Right lung (tissue), 2 donors: ENCODE measurements at regions not wholly inside any gene's neighbourhood (a gene's known extent, or its start where the extent isn't known, plus 50 kb on each side); places are given as distances from the start of the nearest gene placed in this dataset.
"Not testable (repeated sequence)": the region's sequence is repeated elsewhere in the genome, so short reads cannot be mapped to it uniquely, and the experiment has no call there.

Experiments used
- DNase-seq, 2 donors: peaks; one replicate each; pipeline ENCODE4 v3.0.0-alpha.2; 2013

DNA sequence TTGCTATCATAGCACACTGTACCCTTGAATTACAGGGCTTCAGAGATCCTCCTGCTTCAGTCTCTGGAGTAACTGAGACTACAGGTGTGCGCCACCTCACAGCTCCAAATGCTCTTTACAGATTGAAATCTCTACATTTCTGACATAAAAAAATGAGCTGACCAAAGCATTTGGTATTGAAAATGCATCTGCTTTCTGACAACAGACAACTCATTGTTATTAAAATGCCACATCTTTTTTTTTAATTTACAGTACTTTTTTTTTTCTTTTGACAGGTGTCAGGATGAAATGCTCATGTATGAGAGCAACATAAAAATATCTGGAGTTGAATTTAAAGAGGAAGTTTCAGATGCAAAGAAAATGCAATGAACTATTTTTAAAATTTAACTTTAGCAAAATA lies 764.5 kb downstream of the TRAM1L1 start:
- no peak for DNase-seq

DNA sequence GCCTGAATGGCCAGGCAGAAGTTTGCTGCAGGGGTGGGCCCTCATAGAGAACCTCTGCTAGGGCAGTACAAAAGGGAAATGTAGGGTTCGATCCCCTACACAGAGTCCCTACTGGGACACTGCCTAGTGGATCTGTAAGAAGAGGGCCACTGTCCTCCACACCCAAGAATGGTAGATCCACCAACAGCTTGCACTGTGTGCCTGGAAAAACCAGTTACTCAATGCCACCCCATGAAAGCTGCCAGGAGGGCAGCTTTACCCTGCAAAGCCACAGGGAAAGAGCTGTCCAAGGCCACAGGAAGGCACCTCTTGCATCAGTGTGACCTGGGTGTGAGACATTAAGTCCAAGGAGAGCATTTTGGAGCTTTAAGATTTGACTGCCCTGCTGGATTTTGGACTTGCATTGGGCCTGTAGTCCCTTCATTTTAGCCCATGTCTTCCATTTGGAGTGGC lies 781.6 kb downstream of the TRAM1L1 start:
- DNase-seq = no peak

DNA sequence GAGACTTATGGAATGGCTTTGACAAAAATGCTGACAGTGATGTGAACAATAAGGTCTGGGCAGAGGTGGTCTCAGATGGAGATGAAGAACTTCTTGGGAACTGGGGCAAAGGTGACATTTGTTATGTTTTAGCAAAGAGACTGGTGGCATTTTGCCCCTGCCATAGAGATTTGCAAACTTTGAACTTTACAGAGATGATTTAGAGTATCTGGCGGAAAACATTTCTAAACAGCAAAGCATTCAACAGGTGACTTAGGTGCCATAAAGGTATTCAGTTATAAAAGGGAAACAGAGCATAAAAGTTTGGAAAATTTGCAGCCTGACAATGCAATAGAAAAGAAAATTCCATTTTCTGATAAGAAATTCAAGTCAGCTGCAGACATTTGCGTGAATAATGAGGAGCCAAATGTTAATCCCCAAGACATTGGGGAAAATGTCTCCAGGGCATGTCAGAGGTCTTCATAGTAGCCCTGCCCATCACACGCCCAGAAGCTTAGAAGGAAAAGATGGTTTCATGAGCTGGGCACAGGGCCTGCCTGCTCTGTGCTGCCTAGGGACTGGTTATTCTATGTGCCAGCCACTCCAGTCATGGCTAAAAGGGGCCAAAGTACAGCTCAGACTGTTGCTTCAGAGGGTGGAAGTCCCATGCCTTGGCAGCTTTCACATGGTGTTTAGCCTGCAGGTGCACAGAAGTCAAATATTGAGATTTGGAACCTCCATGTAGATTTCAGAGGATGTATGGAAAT lies 782.2 kb downstream of the TRAM1L1 start:
- DNase-seq = no peak

DNA sequence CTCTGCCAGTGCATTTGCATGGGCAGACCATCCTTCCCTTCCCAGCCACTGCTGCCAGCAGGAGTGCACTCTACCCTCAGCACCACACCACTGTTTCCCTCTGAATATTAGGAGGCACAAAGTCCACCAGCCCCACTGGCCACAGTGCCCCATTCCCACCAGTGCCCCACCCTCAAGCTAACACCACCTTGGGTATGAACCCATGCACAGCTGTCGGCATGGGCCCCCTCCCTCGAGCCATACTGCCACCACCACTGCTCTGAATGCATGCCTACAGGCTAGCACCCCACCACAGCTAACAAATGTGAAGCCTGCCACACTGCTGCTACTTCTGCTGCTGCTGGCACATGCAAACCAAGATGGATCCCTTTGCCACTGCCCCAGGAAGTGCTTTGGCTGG lies 810.4 kb downstream of the TRAM1L1 start:
- no peak for DNase-seq

DNA sequence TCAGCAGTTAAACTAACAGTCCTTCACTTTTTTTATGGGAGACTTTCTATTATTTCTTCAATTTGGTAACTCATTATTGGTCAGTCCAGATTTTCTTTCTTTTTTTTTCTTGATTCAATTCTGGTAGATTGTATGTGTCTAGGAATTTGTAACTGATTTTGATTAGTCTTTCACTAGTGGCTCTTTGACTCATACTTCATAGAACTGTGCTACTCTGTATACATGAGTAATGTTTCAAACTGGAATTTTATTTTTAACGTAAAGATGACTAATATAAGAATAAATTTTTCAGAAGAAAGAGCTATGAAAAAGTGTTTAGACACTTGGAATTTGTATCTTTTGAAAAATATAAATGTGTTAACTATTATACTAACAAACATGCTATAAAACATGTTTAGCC lies 813.0 kb downstream of the TRAM1L1 start:
- no peak for DNase-seq

DNA sequence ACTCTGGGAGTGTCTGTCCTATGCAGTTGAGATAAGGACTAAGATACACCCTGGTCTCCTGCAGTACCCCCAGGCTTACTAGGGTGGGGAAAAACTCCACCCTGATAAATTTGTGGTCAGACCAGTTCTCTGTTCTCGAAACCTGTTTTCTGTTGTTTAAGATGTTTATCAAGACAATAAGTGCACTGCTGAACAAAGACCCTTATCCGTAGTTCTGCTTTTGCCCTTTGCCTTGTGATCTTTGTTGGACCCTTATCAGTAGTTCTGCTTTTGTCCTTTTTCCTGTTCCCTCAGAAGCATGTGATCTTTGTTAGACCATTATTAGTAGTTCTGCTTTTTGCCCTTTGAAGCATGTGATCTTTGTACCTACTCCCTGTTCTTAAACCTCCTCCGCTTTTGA lies 824.4 kb downstream of the TRAM1L1 start:
- DNase-seq = not testable (repeated sequence)

DNA sequence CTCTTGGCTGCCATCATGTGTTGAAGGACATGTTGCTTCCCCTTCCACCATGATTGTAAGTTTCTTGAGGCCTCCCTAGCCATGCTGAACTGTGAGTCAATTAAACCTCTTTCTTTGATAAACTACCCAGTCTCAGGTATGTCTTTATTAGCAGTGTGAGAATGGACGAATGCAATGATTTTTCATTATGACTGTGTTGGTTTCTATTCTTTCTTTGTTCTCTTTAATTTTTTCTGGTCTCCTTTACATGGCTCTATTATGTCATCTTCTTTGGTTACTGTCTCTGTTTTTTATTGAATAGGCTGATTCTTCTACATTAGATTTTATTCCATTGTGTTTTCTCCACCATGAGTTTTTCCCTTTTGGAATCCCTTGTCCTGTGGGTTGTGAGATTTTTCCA lies 840.6 kb downstream of the TRAM1L1 start:
- no peak for DNase-seq

DNA sequence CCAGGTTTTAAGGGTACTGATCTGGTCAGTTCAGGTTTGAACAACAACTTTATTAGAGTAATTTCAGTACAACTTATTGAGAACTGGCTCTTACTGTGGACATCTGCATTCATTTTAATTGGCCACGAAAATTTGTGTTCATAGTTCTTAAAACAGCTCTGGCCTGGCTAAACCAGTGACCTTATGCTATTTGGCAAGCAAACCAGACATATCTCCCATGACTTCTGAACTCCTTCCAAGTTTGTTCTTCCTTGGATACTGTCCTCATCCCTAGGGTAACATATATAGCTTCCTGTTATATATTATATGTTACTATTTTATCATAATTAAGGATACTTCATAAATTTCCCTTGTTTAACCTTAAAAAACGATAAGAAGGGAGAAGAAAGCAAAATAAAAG lies 841.9 kb downstream of the TRAM1L1 start:
- DNase-seq = no peak

DNA sequence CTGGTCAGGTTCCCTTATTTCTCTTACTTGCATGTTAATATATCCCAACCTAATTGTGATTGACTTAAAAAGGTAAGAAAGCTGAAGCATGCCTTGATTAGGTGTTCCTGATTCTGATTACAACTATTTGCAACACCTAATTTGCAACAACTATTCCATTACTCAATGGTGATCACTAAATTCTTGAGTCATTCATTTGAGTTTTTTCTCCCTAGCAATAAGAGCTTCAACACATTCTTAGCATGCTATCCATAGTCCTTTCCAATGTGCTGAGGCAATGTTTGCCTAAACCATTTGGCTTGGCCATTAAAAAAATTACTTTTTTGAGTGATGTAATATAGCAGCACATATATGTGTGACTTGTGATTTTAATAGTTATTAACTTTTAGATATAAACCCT lies 851.4 kb downstream of the TRAM1L1 start:
- DNase-seq = no peak

DNA sequence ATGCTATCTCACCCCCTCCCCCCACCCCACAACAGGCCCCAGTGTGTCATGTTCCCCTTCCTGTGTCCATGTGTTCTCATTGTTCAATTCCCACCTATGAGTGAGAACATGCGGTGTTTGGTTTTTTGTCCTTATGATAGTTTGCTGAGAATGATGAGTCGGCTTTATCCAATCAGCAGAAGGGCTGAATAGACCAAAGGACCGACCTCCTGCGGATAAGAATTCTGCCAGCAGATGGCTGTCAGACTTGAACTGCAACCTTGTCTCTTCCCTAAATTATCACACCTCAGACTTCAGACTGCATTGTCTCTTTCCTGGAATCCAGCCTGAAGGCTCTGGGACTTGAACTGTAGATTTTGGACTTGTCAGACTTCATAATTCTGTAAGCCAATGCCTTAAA lies 853.4 kb downstream of the TRAM1L1 start:
- not testable (repeated sequence) for DNase-seq

DNA sequence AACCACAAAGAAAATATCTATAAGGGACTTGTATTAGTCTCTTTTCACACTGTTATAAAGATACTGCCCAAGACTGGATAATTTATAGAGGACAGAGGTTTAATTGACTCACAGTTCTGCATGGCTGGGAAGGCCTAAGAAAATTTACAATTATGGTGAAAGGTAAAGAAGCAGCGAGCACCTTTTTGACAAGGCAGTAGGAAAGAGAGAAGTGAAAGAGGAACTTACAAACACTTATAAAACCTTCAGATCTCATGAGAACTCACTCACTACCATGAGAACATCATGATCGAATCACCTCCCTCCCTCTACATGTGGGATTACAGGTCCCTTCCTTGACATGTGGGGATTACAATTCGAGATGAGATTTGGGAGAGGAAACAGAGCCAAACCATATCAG lies 856.0 kb downstream of the TRAM1L1 start:
- DNase-seq = no peak

DNA sequence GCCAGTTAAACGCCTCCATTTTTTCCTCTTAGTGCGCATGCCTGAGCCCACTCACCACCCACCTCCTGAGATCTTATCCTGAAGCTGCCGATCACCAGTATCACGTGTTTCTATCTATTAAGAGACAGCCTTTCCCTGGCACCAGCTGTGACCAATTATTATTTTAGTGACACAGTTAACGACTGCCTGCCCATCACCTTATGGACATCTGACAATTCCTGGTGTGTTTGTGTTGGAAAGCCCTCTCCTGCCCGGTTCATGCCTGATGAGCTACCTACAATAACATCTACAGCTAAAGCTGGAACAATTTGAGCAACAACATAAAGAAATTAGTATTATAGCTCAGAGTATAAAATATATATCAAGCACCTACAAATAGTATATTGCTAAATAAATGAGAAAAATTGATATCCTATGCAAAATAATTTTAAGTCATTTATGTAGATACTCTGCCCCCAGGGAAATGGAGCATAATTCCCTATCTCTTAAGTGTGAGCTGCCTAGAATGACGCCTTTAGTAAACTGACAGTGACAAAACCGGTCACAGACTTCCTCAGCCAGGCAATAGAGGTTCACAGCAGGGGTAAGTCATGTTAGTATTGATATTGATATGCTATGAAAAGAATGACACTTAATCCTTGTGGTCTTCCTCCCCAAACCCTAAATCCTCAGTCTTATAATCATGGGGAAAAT lies 862.2 kb downstream of the TRAM1L1 start:
- no peak for DNase-seq

DNA sequence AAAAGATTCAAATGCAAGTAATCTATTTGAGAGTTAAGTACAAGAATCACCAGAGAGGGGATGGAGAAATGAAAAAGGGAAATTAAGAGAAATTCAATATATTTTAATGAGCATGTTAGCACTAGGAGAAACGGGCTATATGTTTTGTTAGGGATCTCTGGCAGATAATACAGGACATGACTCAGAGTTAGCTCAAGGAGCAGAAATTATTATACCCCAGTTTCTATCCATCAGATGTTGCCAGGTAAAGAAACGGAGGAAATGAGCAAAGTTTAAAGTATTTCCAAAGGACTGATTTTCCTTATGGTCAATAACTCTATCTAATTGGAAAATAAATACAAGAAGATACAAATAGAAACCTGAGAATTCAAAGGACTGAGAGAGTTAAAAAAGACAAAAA lies 867.6 kb downstream of the TRAM1L1 start:
- DNase-seq = no peak

DNA sequence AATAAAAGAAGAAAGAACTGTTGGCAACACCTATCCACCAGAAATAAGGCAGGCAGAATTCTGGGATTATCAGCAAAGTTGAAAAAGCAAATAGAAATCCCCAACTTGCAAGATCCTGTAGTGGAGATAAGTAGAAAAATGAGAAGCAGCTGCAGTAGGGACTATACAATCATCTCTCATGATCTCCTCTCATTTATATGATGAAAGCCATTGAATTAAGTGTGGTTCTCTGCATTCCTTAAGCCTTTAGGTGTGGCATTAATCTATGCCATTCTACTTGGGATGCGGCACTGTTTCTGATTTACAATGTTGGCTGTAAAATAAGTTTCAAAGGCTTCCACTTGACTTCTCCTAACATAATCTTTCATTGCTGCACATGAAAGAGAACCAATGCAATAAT lies 869.8 kb downstream of the TRAM1L1 start:
- DNase-seq = no peak

DNA sequence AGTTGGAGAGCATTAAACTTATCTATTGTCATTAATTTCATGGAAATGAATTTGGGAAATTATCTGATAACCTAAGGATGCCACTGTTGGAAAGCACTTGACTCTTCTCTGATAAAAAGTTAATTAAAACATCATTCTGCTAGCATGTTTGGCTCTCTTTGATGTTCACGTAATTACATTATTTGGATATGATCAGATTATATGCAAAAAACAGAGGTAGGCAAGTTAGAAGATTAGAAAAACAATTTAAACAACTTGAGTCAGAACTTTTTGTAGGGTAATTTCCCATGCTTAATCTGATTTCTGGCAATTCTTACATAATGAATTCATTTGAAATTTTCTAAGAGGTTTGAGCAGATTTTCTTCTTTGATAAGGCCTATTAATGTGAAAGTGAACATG lies 882.9 kb downstream of the TRAM1L1 start:
- DNase-seq = no peak

DNA sequence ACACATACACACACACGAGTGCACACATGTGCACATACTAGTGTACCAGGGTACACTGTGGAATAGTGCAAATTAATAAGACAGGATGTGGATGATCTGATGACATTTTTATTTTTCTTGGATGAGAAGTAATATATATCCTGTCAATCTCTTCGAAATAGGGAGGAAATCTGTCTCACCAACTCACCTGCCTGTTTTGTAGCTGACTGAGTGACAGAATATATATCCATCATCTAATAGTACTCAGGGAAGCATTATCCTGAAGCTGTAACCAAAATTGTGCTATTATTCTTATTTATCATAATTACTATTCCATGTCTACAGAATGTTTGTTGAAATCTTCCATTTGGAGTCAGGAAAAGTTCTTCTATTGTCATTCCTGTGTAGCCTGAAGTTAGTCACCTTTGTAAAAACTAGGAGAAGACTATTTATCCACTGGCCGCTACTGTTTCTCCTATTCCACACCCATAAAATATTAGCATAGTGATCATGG lies 888.0 kb downstream of the TRAM1L1 start:
- no peak for DNase-seq

DNA sequence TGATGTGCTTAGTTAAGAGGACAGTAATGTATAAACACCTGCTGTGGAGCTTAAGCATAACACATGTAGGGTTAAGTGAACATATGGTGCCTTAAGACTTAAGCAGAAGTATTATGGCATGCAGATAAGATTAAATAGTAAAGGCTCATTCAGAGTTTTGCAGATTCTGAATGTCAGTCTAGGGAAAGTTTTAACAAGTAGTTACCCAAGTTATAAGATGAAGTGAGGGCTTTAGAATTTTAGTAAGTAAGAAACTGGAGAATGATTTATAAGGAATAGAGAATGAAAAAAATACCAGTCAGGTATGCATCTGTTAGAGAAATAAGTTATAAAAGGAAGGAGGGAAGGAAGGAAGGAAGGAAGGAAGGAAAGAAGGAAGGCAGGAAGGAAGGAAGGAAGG lies 902.1 kb downstream of the TRAM1L1 start:
- no peak for DNase-seq

DNA sequence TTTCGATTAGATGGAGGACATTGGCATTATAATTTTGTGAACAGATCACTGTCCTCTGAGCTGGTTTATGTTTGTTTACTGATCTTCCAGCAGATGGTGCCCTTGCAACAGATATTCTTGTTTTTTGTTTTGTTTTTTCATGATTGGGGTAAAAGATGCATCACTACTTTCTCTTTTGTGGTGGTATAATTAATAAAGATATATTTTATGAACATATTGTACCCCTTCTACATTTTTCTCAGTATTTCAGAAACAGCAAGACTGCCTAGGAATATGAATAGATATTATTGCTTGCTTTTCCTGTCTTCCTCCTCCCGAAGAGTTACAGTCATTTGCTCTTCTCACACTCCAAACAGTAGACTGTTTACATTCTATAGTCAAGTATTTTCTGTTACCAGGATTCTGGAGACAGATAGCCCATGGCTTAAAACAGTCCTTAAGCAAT lies 905.2 kb downstream of the TRAM1L1 start:
- DNase-seq = peak; percentile 9 to 13

DNA sequence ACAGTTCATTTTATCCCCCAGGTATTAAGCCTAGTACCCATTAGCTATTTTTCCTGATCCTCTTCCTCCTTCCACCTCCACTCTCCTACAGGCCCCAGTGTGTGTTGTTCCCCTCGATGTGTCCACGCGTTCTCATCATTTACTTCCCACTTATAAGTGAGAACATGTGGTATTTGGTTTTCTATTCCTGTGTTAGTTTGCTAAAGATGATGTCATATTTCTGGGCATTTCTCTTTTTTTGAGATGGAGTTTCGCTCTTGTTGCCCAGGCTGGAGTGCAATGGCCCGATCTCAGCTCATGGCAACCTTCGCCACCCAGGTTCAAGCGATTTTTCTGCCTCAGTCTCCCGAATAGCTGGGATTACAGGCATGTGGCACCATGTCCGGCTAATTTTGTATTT lies 934.0 kb downstream of the TRAM1L1 start:
- DNase-seq = not testable (repeated sequence)

DNA sequence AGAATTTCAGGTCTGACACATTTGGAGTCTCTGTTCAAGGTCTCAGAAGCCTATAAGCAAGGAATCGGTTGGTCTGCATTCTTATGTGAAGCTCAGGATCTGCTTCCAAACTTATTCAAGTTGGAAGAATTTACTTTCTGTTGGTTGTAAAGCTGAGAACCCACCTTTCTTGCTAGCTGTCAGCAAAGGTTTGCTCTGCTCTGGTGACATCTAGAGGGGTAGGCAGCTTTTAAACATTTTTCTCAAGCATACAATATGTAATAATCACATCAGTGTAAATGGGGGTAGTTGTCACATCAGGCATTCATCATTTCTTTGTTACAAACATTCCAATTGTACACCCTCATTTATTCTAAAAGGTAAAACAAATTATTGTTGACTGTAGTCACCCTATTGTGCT lies 935.2 kb downstream of the TRAM1L1 start:
- no peak for DNase-seq

DNA sequence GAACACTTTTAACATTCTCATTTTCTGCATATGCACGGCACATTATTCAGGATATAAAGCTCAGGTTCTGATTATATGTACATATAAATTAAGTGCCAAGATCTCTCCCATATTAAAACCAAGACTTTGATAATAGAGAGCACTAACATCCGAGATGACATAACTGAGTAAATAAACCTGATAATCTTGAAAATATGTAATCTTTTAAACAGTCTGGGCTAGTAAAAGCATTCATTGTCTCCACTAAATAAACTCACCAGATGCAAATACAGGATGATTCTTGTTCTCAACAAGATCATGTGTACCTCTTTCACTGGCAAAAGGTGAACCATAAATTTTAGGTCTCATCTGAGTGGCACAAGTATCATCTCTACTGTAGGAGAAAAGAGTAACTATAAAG lies 942.2 kb downstream of the TRAM1L1 start:
- DNase-seq = no peak

DNA sequence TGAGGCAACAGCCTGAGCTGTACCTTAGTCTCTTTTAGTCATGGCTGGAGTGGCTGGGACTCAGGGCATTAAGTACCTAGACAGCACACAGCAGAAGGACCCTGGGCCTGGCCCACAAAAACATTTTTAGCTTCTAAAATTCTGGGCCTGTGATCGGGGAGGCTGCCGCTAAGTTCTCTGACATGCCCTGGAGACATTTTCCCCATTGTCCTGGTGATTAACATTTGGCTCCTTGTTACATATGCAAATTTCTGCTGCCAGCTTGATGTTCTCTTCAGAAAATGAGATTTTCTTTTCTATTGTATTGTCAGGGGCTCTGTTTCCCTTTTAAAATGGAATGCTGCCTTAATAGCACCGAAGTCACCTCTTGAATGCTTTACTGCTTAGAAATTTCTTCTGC lies 952.4 kb downstream of the TRAM1L1 start:
- no peak for DNase-seq

DNA sequence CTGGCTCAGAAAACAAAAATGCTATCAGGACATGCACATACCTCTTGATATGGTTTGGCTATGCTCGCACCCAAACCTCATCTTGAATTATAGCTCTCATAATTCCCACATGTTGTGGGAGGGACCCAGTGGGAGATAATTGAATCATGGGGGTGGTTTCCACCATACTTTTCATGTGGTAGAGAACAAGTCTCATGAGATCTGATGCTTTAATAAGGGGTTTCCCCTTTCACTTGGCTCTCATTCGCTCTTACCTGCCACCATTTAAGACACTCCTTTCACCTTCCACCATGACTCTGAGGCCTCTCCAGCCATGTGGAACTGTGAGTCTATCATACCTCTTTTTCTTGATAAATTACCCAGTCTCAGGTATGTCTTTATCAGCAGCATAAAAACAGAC lies 958.6 kb downstream of the TRAM1L1 start:
- no peak for DNase-seq
